T-helper 17 cell (primary cell): ENCODE measurements at regions not wholly inside any gene's neighbourhood (a gene's known extent, or its start where the extent isn't known, plus 50 kb on each side); places are given as distances from the start of the nearest gene placed in this dataset.

Source experiments
- ATAC-seq: fragments of 150-1000 bp; cut with Tn5 transposase; 2 replicates; pipeline ENCODE4 v1.10.0; 2021; ENCODE audit warnings: mild to moderate bottlenecking, moderate library complexity
- DNase-seq, 3 donors: peaks; one replicate each; pipeline versions ENCODE4 v3.0.0 to v3.0.0-alpha.2; 2020 to 2021
- H3K9me3 ChIP-seq: one replicate; pipeline ENCODE4 v1.7.0; 2013; ENCODE audit warnings: low read length, mild to moderate bottlenecking; ENCODE audit not compliant: control insufficient read depth, poor library complexity, severe bottlenecking
- H3K27ac Mint-ChIP-seq: one replicate; pipeline ENCODE4 v1.8.0; 2022; ENCODE audit warnings: mild to moderate bottlenecking, moderate library complexity, mixed read lengths
- H3K27me3 Mint-ChIP-seq: one replicate; pipeline ENCODE4 v1.8.0; 2022; ENCODE audit warnings: mixed read lengths
- H3K36me3 Mint-ChIP-seq: one replicate; pipeline ENCODE4 v1.8.0; 2022; ENCODE audit warnings: low read depth, mixed read lengths
- H3K4me1 Mint-ChIP-seq: one replicate; pipeline ENCODE4 v1.8.0; 2022; ENCODE audit warnings: mild to moderate bottlenecking, mixed read lengths
- H3K4me3 Mint-ChIP-seq: one replicate; pipeline ENCODE4 v1.8.0; 2022; ENCODE audit warnings: mild to moderate bottlenecking, moderate library complexity, mixed read lengths

DNA sequence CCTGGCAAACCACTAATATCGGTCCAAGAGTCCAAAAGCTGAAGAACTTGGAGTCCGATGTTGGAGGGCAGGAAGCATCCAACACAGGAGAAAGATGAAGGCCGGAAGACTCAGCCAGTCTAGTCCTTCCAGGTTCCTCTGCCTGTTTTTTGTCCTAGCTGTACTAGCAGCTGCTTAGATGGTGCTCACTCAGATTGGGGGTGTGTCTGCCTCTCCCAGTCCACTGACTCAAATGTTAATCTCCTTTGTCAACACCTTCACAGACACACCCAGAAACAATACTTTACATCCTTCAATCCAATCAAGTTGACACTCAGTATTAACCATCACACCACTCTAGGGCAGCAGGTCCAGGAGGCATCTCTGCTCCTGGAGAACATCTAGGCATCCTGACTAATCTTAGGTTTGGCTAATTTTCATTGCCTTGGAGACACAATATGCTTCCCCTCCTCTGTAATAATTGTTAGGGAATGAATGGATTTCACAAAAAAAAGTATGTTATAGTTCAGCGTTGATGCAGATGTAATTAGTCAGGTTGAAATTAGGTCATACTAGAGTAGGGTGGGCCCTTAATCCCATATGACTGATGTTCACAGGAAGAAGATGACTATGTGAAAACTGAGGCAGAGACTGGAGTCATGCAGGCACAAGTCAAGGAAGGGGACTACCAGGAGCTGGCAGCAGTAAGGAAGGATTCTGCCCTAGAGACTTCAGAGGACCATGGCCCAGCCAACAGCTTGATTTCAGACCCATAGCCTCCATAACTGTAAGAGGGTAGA is 183.4 kb downstream of the RBM26 start:
- DNase-seq (no peak), ATAC-seq (no peak)
- Mint-ChIP-seq H3K4me1 (no peaks in the 10 kb centered on the region), H3K36me3 (no peaks in the 10 kb centered on the region), H3K27ac (no peak overlapping the region), H3K27me3 (peaks cover 25% of the 10 kb centered on the region), H3K4me3 (no peak overlapping the region)
- H3K9me3 ChIP-seq: no peaks in the 10 kb centered on the region

DNA sequence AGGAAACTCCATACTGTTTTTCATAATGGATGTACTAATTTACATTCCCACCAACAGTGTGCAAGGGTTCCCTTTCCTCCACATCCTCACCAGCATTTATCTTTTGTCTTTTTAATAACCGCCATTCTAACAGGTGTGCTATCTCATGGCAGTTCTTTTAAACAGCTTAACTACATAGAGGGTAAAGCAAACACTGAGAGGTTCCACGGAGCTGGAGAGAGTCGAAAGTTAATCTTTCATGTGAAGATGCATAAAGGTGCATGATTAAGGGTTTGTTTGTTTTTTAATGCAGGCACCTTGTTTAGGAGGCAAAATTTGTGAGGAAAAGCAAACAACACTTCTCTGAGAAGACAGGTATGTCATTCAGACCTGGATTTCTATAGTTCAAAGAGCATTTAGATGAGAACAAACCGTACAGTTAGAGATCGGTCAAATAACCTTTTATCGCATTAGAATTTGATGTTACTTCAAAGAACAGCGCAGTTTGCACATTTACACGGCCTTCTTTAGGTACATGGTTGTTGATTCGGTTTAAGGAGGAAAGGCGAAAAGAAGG is 193.9 kb downstream of the RBM26 start:
- Mint-ChIP-seq H3K27me3 (peaks cover 30% of the 10 kb centered on the region), H3K27ac (no peak overlapping the region), H3K36me3 (peaks cover 3% of the 10 kb centered on the region), H3K4me3 (no peak overlapping the region), H3K4me1 (no peaks in the 10 kb centered on the region)
- H3K9me3 ChIP-seq: no peaks in the 10 kb centered on the region
- ATAC-seq: no peak
- no peak for DNase-seq

DNA sequence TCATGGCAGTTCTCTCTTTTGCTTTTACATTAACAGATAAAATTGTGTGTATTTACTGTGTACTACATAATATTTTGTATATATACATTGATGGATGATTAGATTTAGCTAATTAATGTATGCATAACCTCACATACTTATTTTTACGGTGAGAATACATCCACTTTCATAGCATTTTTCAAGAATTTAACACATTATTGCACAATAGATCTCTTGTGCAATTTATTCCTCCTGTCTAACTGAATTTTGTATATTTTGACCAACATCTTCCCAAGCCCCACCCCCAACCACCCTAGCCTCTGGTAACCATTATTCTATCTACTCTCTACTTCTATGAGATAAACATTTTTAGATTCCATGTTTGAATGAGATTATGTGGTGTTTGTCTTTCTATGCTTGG is 194.7 kb downstream of the RBM26 start:
- no peaks in the 10 kb centered on the region for H3K9me3 ChIP-seq
- Mint-ChIP-seq H3K27me3 (peaks cover 23% of the 10 kb centered on the region), H3K4me1 (no peaks in the 10 kb centered on the region), H3K27ac (no peak overlapping the region), H3K36me3 (peaks cover 3% of the 10 kb centered on the region), H3K4me3 (no peak overlapping the region)
- no peak for ATAC-seq
- DNase-seq: no peak

DNA sequence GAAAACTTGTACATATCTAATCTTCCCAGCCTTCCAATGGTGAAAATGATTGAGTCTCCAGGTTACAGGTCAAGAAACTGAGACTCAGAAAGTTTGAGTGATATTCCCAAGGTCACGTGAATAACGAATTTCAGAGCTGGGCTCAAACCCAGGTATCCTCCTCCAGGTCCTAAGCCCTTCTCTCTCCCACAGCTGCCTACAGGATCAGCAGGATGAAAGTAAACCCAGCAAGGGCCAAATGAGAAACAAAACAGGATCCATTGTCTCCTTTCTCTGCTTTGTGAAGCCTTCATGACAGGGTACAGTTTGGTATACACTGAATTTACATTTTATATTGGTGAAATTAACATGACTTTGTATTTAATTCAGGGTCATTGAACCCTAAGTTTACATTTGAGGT is 208.1 kb downstream of the RBM26 start:
- Mint-ChIP-seq H3K4me1 (peaks cover 25% of the 10 kb centered on the region), H3K27ac (no peak overlapping the region), H3K27me3 (peaks cover 17% of the 10 kb centered on the region), H3K4me3 (no peak overlapping the region), H3K36me3 (no peaks in the 10 kb centered on the region)
- no peak for ATAC-seq
- DNase-seq: no peak
- no peaks in the 10 kb centered on the region for H3K9me3 ChIP-seq

DNA sequence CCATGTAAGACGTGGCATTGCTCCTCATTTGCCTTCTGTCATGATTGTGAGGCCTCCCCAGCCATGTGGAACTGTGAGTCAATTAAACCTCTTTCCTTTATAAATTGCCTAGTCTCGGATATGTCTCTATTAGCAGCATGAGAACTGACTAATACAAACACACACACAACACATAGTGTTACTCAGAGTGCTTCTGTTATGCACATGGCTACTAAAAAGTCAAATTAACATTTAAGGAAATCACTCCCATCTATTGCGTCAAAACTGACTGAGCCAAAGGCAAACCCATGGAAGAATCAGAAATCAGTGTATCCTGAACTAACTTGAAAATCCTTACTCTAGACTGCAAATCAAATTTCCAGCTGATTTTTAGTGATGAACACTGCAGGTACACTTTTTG is 209.2 kb downstream of the RBM26 start:
- H3K27ac Mint-ChIP-seq: no peak overlapping the region

DNA sequence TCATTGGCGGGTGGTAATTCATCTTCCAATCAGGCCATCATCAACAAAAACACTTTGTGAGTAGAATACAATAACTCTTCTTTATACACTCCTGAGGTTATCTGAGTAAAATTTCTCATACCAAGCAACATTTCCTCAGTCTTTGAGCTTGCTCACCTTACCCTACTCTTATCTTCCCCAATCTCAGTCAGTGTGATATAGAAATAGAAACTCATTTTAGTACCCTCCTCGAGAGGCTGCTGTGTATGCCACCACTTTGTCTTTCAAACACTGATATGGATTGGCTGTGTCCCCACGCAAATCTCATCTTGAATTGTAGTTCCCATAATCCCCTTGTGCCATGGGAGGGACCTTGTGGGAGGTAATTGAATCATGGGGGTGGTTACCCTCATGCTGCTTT is 209.7 kb downstream of the RBM26 start:
- ATAC-seq: no peak

More for the DNA sequence above, 209.2 kb downstream of the RBM26 start:
- DNase-seq: no peak
- Mint-ChIP-seq H3K4me1 (peaks cover 30% of the 10 kb centered on the region), H3K4me3 (no peak overlapping the region), H3K27me3 (peaks cover 13% of the 10 kb centered on the region), H3K36me3 (no peaks in the 10 kb centered on the region)
- H3K9me3 ChIP-seq: no peaks in the 10 kb centered on the region
- no peak for ATAC-seq

DNA sequence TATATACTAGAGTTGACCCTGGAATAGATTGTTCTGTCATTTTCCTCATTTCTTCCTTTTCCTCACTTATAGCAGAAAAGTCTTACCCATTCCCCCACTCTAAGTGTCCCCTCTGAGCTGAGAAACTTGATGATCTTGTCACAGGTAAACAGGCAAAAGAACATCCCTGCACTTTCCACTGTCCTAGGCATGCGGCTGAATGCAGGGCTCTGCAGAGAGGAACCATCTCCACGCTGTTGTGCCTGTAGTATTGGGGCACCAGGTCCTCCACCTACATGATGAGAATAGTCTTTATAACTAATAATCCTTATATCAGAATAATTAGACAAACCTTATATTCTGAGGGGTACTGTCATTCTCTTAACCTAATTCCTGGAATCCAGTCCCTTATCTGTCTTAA is 211.3 kb downstream of the RBM26 start:
- H3K4me3 Mint-ChIP-seq: no peak overlapping the region
- ATAC-seq: peak; percentile 25
- DNase-seq: no peak
- peak overlapping the region; percentile 10 for H3K27ac Mint-ChIP-seq
- H3K9me3 ChIP-seq: no peaks in the 10 kb centered on the region
- H3K4me1 Mint-ChIP-seq: peaks cover 30% of the 10 kb centered on the region
- no peaks in the 10 kb centered on the region for H3K27me3 Mint-ChIP-seq
- H3K36me3 Mint-ChIP-seq: no peaks in the 10 kb centered on the region

More for the DNA sequence above, 209.7 kb downstream of the RBM26 start:
- DNase-seq: no peak
- Mint-ChIP-seq H3K27ac (no peak overlapping the region), H3K27me3 (peaks cover 8% of the 10 kb centered on the region), H3K4me3 (no peak overlapping the region), H3K36me3 (no peaks in the 10 kb centered on the region), H3K4me1 (peaks cover 30% of the 10 kb centered on the region)
- no peaks in the 10 kb centered on the region for H3K9me3 ChIP-seq

DNA sequence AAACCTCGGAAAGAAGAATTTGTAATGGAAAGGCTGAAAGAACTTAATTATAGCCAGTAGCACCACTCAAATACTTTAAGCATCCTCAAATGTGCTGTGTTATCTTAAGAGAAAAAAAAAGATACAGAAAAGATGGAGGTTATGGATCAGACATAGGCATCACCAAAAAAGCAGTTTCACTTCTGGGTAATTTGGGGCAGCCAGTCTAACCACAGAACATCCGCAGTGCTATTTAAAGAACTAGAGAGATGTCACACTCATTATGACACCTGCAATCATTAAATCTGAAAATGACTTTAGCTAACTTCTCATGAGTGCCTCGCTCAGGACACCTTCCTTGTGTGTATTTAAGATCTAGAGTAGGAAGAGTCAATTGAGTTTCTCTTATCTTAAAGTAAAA is 211.8 kb downstream of the RBM26 start:
- DNase-seq: no peak
- H3K4me1 Mint-ChIP-seq: peaks cover 30% of the 10 kb centered on the region
- no peaks in the 10 kb centered on the region for H3K9me3 ChIP-seq
- no peaks in the 10 kb centered on the region for H3K27me3 Mint-ChIP-seq
- H3K4me3 Mint-ChIP-seq: no peak overlapping the region
- no peaks in the 10 kb centered on the region for H3K36me3 Mint-ChIP-seq
- peak overlapping the region; percentile 10 for H3K27ac Mint-ChIP-seq
- ATAC-seq: peak; percentile 99

DNA sequence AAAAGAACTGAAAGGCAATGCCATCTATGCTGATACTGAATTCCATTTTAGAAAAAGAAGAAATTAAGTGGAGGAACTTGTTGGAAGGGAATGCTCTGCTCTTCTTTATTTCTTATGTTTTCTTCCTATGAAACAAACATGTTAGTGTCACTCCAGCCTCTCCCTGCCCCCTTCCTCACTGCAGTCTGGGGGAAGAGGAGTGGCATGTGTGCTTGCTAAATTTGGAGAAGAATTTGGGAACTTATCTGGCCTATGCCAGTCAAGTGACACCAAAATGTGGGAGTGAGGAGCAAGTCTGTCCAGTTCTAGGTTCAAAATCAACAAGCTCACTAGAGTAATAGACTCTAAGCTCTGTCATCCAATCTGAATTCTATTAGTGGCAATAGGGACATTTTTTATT is 214.6 kb downstream of the RBM26 start:
- H3K4me3 Mint-ChIP-seq: no peak overlapping the region
- no peaks in the 10 kb centered on the region for H3K36me3 Mint-ChIP-seq
- peaks cover 30% of the 10 kb centered on the region for H3K4me1 Mint-ChIP-seq
- no peak overlapping the region for H3K27ac Mint-ChIP-seq
- ATAC-seq: no peak
- H3K27me3 Mint-ChIP-seq: peaks cover 6% of the 10 kb centered on the region
- no peaks in the 10 kb centered on the region for H3K9me3 ChIP-seq
- no peak for DNase-seq

DNA sequence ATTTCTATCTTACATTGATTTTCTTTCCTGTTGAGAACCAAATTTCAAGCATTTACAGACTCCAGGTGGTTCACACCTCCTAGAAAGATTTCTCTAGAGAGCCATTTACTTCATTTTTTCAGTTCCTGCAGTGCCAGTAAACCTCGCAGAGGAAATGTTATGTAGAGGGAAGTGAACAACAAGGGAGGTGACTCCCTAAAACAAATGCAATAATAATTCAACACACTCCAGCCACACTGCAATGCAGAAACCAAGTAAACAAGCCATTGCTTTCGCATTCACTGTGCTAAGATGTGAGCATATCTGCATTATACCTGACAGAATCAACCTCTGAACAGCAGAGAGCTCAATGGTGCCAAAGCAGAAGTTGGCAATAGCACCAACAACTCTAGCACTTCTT is 215.1 kb downstream of the RBM26 start:
- Mint-ChIP-seq H3K36me3 (no peaks in the 10 kb centered on the region), H3K27me3 (peaks cover 6% of the 10 kb centered on the region), H3K27ac (no peak overlapping the region), H3K4me1 (peaks cover 27% of the 10 kb centered on the region), H3K4me3 (no peak overlapping the region)
- DNase-seq: no peak
- no peak for ATAC-seq
- H3K9me3 ChIP-seq: no peaks in the 10 kb centered on the region

DNA sequence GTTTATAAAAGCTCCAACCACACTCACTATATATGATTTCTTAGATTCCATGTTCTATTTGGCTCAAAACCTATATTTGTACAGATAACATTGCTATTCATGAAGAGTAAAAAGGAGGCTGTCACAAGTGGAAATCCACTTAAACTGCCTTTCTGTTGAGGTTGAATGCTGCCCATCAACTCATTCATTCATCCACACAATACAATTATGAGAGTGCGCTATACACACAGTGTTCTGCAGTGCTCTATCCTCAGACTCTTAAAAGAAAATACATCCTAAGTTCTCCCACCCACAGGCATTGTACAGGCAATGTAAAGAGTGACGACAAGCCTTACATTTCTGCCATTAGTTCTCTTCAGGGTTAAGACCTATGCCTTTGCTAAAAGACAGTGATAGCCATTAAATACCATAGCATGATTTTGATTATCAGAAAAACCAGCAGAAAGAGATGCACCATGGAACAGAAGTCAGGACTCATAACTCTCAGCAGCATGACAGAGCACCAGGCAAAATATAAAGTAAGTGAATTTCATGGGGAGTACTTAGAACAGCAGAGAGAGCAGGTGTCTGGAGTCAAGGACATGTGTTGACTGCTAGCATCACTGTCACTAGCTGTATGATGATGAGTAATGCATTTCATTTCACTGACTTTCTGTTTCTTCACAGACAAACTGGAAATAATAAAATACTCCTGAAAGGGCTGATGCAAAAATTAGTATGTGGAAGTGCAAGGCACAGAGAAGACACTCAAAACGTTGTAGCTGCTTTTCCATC is 218.0 kb downstream of the RBM26 start:
- no peak for ATAC-seq
- no peak for DNase-seq

DNA sequence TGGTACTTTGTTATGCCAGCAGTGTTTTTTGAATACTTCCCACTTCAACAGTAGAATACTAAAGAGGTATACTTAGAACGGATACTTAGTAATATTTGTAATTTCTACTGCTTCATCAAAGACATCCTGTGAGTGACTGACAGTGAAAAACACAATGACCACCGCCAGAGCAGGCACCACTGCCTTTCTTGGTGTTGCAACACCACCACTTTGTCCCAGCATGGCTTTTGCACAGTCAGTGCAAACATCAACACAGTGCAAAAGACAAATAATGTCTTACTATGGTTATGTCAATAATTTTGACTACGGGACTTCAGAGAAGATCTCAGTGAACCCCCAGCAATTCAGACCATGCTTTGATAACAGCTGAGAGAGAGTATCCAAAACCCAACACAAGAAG is 220.5 kb downstream of the RBM26 start:
- Mint-ChIP-seq H3K27me3 (peaks cover 25% of the 10 kb centered on the region), H3K36me3 (no peaks in the 10 kb centered on the region), H3K4me1 (no peaks in the 10 kb centered on the region), H3K4me3 (no peak overlapping the region), H3K27ac (no peak overlapping the region)
- DNase-seq (no peak), ATAC-seq (no peak)
- no peaks in the 10 kb centered on the region for H3K9me3 ChIP-seq

More for the DNA sequence above, 218.0 kb downstream of the RBM26 start:
- Mint-ChIP-seq H3K4me3 (no peak overlapping the region), H3K27ac (no peak overlapping the region), H3K36me3 (no peaks in the 10 kb centered on the region), H3K4me1 (peaks cover 5% of the 10 kb centered on the region), H3K27me3 (peaks cover 11% of the 10 kb centered on the region)
- H3K9me3 ChIP-seq: no peaks in the 10 kb centered on the region

DNA sequence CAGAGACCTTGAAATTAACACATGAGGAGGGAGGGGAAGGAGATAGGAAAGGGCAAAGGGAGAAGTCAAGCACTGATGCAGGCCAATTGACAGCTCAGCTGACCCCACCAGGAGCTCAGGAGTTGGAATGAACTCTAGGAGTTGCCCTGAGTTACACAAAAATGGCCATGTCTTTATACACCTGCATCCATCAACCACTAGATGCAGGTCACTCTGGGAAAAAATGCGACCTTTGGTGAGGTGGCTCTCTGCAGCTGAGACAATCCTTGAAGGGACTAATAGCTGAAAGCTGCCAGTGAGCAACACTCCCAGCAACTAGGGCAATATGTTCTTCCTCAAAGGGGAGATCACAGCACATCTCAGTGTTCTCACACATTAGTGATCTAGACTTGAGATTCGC is 222.8 kb downstream of the RBM26 start:
- DNase-seq (no peak), ATAC-seq (no peak)
- Mint-ChIP-seq H3K4me1 (no peaks in the 10 kb centered on the region), H3K36me3 (no peaks in the 10 kb centered on the region), H3K27ac (no peak overlapping the region), H3K27me3 (peaks cover 25% of the 10 kb centered on the region), H3K4me3 (no peak overlapping the region)
- no peaks in the 10 kb centered on the region for H3K9me3 ChIP-seq
